HG02840 (cell line): ENCODE measurements at regions not wholly inside any gene's neighbourhood (a gene's known extent, or its start where the extent isn't known, plus 50 kb on each side); places are given as distances from the start of the nearest gene placed in this dataset.
"Not testable (repeated sequence)": the region's sequence is repeated elsewhere in the genome, so short reads cannot be mapped to it uniquely, and the experiment has no call there.

Experiments used
- ATAC-seq: cut with Tn5 transposase; IDR thresholded peaks from one replicate; pipeline ENCODE4 v1.9.1; 2021; ENCODE audit warnings: mild to moderate bottlenecking, moderate library complexity, moderate number of reproducible peaks; ENCODE audit not compliant: unreplicated experiment, low FRiP score

DNA sequence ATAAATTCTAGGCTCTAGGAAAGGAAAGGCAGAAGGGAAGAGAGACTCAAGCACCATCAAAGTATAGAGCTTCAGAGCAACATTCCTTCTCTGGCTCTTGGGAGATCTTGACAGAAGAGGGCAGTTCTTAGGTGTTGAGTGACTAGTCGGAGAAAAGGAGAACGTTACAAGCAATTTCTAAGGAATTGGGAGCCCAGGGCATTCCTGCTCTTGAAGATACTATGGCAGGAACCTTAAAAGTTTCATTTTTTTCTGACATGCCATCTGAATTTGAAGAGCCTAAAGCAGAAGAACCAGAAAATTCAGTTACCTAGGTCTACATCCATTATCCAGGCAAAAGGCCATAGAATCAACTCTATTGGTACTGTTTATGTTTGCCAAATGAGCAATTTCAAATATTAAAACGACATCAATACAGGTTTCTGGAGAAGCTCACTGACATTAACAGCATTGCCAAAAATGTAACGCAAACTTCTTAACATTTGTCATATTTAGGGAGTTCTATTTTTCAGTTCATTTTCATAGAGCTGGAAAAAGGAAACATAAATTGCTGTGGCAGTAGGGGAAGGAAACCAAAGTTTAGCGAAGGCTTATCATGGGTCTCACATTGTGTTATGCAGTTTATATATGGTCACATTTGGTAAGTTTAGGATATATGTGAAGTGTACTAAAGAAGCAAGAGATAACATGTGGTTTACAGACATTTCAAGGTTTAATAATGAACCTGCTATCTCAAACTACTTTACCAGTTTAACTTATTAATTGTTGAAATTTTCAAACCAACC is 210.1 kb upstream of the NRIP1 start:
- no peak for ATAC-seq

DNA sequence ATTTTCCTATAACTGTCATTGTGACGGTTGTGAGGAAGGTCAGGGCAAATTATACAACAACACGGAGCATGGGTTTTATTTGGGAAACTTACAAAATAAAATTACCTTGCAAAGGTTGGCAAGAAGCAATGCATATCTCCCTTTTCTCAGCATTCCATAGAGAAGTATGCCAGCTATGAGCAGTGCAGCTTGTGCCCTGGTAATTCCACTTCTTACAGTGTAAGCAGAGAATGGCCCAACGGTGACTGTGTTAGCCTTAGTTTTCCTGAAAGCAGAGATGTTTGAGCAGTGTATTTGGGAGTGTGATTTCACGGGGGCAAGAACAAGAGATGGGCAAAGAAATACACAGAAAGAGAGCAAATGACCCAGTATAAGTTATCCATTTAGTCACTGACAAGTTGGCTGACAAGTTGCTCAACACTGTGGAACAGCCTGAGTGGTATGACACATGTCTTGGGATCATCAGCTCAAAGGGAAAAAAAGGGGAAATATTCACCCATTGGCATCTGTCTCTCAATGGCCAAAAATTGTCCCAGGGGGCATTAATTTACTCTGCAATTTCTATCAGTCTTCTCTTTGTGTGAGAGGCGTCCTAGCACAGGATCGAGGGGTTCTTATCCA is 210.9 kb upstream of the NRIP1 start:
- no peak for ATAC-seq

DNA sequence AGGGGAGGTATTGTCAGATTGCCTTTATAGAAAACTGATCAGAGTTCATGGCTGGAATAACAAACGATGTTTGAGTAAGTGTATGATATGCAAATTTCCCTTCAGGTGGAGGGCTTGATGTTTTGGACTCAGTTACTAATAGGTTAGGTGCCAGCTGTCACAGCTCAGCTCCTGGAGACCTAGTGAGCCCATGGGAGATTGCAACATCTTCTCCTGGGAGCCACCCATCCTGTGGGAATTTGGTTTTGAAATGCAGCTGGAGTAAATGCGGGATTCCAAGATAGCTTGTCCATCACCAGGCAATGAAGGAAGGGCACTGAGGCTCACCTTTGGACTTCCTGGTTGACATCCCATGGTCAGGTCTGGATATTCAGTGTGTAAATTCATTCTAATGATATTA is 211.4 kb upstream of the NRIP1 start:
- ATAC-seq: no peak

DNA sequence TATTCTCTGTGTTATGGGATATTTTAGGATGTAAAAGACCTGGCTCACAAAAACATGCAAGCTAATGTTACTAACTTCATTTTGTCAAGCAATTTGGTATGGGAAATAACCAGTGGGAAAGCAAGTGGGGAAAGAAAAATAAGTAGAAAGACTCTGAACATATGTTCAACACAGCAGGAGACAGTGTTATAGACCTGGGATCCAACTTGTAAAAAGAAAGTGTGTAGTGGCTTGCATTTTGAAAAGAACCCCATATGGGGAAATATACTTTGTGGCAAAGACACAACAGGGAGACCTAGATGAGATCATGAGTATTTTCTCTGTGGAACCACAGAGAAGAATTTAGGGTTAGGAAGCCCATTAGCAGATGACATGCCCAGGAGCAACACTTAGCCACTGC is 212.7 kb upstream of the NRIP1 start:
- no peak for ATAC-seq

DNA sequence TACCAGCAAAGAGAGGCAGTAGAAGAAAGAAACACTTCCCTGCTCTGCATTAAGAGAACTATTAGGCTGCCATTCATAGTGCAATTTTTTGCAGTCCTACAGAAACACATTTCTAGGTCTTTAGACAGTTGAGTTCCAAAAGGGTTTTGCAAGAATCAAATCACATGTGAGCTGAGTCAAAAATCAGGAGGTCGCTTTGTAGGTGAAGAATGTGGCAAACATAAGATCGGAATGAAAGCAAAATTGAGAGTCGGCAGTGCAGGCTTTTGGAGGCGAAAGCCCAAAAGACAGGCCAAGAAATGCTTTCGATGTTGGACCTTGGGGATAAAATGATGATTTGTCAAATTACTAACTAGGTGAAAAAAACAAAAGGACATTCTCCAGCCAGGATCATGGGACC is 213.5 kb upstream of the NRIP1 start:
- no peak for ATAC-seq

DNA sequence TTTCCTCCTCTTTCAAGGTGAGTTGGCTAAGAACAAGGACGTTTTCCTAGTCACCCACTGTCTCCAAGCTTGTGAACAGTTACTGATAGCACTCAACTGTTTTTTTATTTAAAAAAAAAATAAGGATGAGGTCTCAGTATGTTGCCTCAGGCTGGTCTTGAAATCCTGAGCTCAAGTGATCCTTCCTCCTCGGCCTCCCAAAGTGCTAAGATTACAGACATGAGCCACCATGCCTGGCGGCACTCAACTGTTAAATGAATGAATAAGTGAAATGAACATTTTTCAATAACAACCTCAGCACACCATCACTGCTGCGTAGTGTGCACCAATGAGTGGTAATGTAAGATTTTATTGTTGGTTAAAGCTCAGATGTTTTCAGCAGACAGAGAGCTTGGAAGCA is 214.1 kb upstream of the NRIP1 start:
- ATAC-seq: no peak

DNA sequence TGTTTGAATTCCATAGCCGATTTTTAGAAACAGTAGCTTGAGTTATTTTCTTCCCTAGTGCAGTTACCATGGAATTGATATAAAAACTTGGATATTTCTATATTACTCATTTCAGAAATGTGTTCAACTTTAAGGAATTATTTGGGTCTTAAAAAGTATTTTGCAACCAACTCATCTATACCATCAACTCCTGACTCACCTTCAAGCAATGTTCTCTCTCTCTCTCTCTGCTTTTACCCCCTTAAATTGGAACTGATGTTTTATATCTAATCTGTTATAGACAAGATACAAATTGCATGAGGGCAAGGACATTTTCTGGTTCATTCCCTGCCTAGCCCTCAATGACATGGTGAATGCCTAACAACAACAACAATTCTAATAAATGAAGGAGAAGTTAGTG is 214.7 kb upstream of the NRIP1 start:
- no peak for ATAC-seq

DNA sequence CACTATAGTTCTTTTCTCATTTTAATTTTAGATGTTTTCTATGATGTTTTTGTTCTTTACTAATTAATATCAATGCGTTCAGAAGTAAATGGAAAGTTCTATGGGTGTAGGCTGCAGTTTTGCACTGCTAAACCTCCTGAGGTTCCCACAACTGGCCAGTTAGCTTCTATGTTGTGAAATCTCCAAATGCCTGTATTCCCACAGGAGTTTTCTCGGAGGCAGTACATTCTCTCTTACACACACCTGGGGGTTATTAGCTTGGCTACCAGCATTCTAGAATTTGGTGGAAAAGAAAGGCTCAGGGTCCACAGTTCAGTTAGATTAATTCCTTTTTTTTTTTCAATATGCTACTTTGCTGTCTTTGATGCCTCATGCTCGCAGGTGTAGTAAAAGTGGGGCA is 216.9 kb upstream of the NRIP1 start:
- no peak for ATAC-seq

DNA sequence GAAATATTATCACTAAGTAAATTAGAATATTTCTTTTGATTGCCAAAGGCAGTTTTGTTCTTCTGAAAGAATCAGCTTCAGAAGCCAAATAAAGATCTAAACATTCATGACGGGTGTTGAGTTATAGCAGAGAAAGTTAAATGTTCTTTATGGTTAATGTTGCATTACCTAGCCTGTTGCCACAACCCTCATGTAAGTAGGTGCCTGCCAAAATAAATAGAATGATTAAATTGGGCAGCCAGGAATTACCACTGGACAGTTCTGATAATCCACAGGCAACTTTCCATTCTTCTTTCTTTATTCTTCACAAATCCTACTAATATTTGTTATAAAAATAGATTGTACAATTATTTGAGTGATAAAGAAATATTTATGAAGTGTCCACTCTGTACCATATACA is 217.9 kb upstream of the NRIP1 start:
- ATAC-seq: no peak

DNA sequence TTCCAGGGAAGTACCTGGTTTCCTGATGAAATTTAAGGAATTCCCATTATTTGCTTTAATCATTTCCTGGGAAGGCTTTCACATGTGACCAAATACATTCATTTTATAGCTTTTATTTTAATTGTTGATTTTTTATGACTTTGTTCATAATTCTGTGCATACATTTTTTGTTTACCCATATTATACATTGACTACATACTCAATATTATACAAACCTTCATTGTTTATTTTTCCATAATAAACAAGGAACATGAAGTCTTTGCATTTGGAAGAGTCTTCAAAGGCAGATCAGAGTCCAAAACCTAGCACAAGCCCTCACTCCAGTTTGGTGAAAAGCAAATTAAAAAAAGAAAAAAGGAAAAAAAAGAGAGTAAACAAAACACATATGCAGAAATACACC is 218.3 kb upstream of the NRIP1 start:
- no peak for ATAC-seq

DNA sequence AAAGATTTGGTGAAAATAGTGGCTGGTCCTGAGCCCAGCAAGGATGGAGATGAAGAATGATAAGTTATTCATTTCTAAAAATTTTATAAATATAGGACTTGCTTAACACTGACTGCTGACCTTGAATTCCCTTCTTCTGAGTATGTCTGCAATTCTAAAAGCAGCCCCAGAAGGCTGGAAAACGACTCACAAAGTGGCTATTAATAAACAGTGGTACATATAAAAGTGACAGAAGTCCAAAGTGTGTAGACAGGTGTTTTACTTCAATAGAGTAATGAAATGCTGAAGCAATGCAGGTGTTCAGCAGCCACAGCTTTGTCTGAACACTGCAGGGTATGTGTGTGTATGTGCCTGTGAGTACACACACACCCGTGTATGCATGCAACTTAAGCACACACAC is 219.0 kb upstream of the NRIP1 start:
- no peak for ATAC-seq

DNA sequence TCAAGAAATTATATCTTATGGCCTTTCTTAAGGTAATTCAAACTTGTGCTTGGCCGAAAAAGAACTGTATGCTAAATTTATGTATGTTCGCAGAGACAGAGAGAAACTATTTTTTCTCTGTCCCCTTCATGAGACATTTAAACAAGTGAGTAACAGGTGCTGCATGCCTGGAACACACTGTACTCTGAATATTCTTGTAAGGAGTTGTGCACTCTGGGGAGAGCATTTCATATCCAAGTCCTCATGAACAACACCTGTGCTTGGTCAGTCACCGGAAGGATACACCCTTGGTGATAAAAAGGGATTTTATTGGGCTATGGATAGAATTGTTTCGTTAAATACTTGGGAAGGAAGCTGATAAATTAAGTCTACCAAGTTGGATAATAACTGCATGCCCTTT is 220.8 kb upstream of the NRIP1 start:
- ATAC-seq: no peak

DNA sequence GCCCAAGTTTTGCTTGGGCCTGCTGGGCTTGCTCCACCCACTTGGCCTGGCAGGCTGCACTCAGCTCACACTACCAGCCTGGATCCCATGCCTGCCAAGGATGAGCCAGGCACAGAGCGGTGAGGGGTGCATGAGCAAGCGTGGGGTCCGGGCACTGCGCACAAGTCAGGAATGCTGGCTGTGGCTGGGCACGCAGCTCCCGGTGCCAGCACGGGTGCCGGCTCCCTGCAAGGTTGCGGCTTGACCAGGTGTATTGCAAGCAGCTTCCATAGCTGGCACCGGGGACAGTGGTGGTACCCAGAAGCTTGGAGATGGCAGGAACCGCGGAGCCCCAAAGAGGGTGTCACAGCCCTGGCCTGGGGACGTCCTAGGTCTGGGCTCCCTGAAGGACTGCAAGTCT is 224.4 kb upstream of the NRIP1 start:
- ATAC-seq: no peak

DNA sequence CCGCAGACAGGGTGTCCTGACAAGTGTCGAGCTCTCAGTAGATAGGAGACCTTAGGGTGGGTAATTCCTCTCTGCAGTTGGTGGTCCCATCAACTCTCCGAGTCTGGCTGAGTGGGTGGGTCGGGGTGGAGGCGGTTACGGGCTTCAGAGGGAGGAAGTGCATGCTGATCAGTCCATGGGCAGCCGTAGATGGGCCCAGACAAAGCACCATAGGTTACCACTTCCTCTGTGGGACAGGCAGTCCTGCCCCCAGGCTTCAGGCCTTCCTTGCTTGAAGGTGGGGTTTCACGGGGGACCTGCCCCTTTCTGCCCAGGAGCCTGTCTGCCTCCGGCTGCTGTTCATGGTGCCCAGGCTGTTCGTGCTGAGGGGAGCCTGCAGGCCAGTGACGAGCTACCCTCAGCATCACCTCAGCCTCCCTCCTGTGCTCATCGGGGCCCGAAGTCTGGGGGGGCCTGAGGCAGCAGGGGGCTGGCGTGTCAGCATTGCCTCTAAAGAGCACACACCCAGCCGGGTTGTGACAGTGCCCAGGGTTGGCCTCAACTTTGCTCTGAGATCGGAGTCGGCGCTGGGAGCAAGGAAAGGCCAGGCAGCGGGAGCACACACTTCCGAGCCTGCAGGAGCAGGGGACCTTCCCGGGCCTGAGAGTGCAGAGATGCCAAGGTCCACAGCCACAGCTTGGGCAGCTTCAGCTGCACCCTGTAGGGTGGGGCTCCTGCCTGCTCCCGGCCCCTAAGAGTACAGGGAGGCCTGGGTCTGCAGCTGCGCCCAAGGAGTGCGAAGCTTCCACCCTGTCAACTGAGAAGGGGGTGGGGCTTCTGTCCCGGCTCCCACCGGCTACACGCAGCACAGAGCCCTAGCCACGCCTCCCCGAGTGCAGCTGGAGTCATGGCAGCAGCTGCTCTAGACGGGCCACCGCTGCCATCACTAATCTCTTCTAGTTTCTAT is 225.4 kb upstream of the NRIP1 start:
- ATAC-seq: no peak

DNA sequence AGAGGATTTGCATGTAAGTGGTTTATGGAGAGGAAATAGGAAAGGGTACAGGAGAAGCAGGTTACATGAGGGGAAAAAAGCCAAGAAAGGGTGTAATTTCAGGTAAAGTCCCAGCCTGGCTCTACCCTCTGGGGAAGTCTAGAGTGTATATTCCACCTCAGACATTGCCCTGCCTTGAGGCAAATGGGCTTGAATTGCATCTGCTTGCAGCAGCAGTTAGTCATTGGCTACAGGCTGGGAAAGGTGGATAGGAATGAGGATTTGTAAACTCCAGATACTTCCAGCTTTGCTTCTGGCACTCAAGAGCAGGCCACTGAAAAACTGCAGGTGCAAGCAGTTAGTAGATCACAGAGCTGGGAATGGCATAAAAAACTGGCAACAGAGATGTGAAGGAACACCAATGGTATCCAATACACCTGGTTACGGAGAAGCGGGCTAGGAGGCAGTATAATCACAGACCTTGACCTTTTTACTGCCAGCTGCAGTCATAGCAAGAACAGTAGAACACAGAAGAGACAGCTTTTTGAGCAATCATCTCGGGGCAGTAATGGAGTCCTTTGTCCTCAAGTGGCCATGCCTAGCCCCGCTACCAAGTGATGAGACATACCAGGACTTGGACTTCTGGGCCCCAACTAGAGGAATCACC is 226.9 kb upstream of the NRIP1 start:
- no peak for ATAC-seq

DNA sequence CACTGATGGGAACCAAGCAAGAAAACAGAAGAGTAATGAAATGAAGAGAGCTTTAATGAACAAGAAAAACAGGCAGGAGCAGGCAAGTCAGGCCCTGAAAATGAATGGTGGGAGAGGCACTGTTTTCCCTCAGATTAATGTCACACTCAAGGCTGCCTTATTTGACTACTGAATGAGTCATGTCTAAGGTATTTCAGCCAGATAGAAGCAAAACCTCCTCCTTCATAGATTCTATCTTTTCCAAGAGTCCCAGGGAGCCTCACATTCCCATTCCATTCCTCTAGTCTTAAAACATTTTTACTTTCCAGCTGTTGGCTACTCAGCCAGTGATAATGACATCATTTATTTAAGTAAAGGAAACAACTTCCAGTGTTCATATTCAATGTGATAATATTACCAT is 228.4 kb upstream of the NRIP1 start:
- no peak for ATAC-seq

DNA sequence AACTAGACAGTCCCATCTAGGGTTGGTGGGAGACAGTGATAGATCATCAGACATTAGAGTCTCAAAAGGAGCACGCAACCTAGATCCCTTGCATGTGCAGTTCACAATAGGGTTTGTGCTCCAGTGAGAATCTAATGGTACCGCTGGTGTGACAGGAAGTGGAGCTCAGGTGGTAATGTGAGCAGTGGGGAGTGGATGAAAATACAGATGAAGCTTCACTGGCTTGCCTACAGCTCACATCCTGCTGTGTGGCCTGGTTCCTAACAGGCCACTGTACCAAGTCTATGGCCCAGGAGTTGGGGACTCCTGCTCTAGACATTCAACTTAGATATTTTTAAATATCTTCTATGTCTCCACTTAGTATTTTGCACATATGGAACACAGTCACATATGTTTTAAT is 231.1 kb upstream of the NRIP1 start:
- no peak for ATAC-seq

DNA sequence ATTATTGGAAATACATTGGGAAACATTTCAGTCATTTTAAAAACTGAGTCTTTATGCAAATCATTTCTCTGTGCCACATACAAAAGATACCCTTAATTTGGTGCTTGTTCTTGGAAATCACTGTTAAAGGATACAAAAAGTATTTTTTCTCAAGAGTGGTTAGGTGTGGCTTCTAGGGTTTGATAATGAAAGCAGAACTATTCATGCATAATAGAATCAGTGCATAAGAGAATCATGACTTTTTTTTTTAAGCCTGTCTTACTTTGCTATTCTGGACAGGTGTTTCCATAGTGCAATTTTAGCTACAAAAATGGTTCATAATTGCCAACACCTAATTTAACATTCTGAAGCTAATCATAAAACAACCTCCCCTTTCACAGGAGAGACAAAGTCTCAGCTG is 233.0 kb upstream of the NRIP1 start:
- ATAC-seq: no peak

DNA sequence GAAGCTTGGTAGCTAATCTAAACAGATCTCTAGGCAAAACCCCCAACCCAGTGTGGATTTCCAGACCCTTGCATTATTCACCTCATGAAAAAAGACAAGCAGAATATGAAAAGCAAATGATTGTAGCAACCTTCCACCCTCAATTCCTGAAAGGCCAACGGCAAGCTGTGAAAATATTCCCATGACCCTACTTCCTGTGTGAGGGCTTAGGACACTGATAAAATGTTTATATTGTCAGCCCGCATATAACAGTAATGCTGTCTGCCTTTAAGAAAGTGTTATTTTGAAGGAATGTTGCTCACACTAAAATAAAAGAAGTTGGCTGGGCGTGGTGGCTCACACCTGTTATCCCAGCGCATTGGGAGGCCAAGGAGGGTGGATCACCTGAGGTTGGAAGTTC is 233.5 kb upstream of the NRIP1 start:
- no peak for ATAC-seq

DNA sequence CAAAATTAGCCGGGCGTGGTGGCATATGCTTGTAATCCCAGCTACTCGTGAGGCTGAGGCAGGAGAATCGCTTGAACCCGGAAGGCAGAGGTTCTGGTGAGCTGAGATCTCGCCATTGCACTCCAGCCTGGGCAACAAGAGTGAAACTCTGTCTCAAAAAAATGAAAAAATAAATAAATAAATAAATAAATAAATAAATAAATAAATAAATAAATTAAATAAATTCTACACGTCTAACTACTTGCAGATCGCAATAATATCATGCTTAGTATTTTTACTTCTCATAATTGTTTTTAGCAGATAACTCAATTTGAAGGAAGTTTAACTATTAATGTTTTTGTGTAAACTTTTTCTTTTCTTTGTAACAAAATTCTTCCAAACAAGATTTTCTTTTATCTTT is 234.0 kb upstream of the NRIP1 start:
- ATAC-seq: not testable (repeated sequence)

DNA sequence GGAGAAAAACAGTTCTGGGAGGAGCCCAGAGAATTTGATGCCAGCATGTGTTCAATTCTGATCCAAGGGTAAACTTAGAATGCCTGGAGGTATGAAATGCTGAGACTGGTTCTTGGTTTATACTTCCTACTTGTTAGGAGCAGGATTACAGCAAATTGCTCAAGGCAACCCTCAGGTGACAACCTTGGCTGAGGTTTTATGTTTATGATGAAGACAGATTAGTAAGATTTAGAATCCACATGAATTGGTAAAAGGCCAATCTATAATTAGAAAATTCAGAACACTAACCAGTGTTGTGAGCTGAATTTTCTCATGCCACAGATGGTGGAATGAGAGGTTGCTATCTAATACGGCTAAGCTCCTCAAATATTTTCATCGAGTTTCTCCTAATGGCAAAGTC is 235.3 kb upstream of the NRIP1 start:
- no peak for ATAC-seq
